ENCODE measurements at regions not wholly inside any gene's neighbourhood (a gene's known extent, or its start where the extent isn't known, plus 50 kb on each side); places are given as distances from the start of the nearest gene placed in this dataset.

- TF ChIP-seq NFRKB (IDR thresholded peaks at IDR 0.05): no peak
- no peak for TF ChIP-seq ARNT (IDR thresholded peaks at IDR 0.05)
- no peak for TF ChIP-seq ZNF384 (IDR thresholded peaks at IDR 0.05)
- TF ChIP-seq HDGF (IDR thresholded peaks at IDR 0.05; ENCODE audit: borderline replicate concordance): no peak
- TF ChIP-seq ELF4 (IDR thresholded peaks at IDR 0.05): no peak
- TF ChIP-seq BHLHE40 (IDR thresholded peaks at IDR 0.05; ENCODE audit: borderline replicate concordance): no peak
- TF ChIP-seq FOXK2 (IDR thresholded peaks at IDR 0.05): no peak
- no peak for TF ChIP-seq TARDBP (IDR thresholded peaks at IDR 0.05)
- no peak for TF ChIP-seq PKNOX1 (IDR thresholded peaks at IDR 0.05)
- no peak for TF ChIP-seq CTBP1 (IDR thresholded peaks at IDR 0.05; ENCODE audit: borderline replicate concordance)
Measured at GRCh38 chr16:6846452-6846851, 486.2 kb upstream of the RBFOX1 start.
